ENCODE measurements at regions not wholly inside any gene's neighbourhood (a gene's known extent, or its start where the extent isn't known, plus 50 kb on each side); places are given as distances from the start of the nearest gene placed in this dataset.
"Not testable (repeated sequence)": the region's sequence is repeated elsewhere in the genome, so short reads cannot be mapped to it uniquely, and the experiment has no call there.

GRCh38 chr16:29258946-29259634 is 147.4 kb downstream of the NPIPB11 start:
- not testable (repeated sequence) for DNase-seq (ENCODE audit: low read depth)

- peak; percentile 30 for DNase-seq (ENCODE audit: low read depth)
Measured at GRCh38 chr16:29257419-29258336, 148.8 kb downstream of the NPIPB11 start.

- no peak for DNase-seq (ENCODE audit: low read depth)
Measured at GRCh38 chr16:29256501-29256981, 150.0 kb downstream of the NPIPB11 start.

- DNase-seq (ENCODE audit: low read depth), result not testable (repeated sequence)
Measured at GRCh38 chr16:29255957-29256356, 150.6 kb downstream of the NPIPB11 start.

GRCh38 chr16:29255496-29255796 is 151.1 kb downstream of the NPIPB11 start:
- DNase-seq (ENCODE audit: low read depth), result not testable (repeated sequence)

GRCh38 chr16:29254676-29255495 is 151.6 kb downstream of the NPIPB11 start:
- DNase-seq (ENCODE audit: low read depth), result no peak

- not testable (repeated sequence) for DNase-seq (ENCODE audit: low read depth)
Measured at GRCh38 chr16:29253716-29254590, 152.6 kb downstream of the NPIPB11 start.

- not testable (repeated sequence) for DNase-seq (ENCODE audit: low read depth)
Measured at GRCh38 chr16:29253066-29253590, 153.4 kb downstream of the NPIPB11 start.

GRCh38 chr16:29252311-29252710 is 154.2 kb downstream of the NPIPB11 start:
- not testable (repeated sequence) for DNase-seq (ENCODE audit: low read depth)

- not testable (repeated sequence) for DNase-seq (ENCODE audit: low read depth)
Measured at GRCh38 chr16:29251571-29252011, 154.9 kb downstream of the NPIPB11 start.

GRCh38 chr16:29250923-29251434 is 155.5 kb downstream of the NPIPB11 start:
- not testable (repeated sequence) for DNase-seq (ENCODE audit: low read depth)

GRCh38 chr16:29250469-29250868 is 156.0 kb downstream of the NPIPB11 start:
- not testable (repeated sequence) for DNase-seq (ENCODE audit: low read depth)

- not testable (repeated sequence) for DNase-seq (ENCODE audit: low read depth)
Measured at GRCh38 chr16:29248940-29249318, 157.6 kb downstream of the NPIPB11 start.

- DNase-seq (ENCODE audit: low read depth), result not testable (repeated sequence)
Measured at GRCh38 chr16:29248306-29248939, 158.1 kb downstream of the NPIPB11 start.

GRCh38 chr16:29246091-29246490 is 160.4 kb downstream of the NPIPB11 start:
- DNase-seq (ENCODE audit: low read depth), result not testable (repeated sequence)

- no peak for DNase-seq (ENCODE audit: low read depth)
Measured at GRCh38 chr16:29237971-29238370, 168.5 kb downstream of the NPIPB11 start.

- not testable (repeated sequence) for DNase-seq (ENCODE audit: low read depth)
Measured at GRCh38 chr16:29237495-29237894, 169.0 kb downstream of the NPIPB11 start.

- DNase-seq (ENCODE audit: low read depth), result not testable (repeated sequence)
Measured at GRCh38 chr16:29237023-29237422, 169.5 kb downstream of the NPIPB11 start.

GRCh38 chr16:29235836-29236370 is 170.6 kb downstream of the NPIPB11 start:
- not testable (repeated sequence) for DNase-seq (ENCODE audit: low read depth)
